ENCODE measurements at regions not wholly inside any gene's neighbourhood (a gene's known extent, or its start where the extent isn't known, plus 50 kb on each side); places are given as distances from the start of the nearest gene placed in this dataset.

DNA sequence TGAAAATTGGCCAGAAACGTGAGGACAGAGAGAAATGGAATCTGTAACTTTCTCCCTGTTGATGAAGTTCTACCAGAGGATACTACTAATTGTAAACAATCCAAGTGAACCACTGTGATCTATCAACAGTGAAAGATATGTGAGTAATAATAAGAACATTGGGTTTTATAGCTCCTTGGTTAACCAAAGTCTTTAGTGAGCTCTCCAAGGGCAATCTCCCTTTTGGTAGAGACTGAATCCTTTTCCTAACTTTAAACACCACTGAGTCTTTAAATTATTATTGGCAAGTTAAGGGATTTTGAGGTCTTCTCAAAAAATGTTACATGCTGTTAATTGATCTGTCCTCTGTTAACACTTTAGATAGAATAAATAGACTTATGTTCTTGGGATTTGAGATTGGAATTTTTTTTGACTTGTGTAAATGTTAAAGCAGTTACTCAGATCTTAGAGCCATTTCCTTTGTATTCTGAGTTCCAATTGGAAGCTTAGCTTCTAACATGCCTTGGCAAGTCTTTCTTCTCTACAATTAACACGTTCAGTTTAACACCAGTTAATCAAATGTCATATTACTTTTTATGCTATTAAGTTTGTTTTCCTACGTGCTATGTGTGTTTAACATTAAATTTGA is 338.2 kb upstream of the DDHD1 start:
- Histone ChIP-seq H3K9ac (ENCODE audit: extremely low read depth, insufficient read length, low read length) (no peak overlapping the region), H3K79me1 (ENCODE audit: insufficient read depth, low read depth, low read length, poor library complexity, severe bottlenecking) (no peaks in the 10 kb centered on the region), H4K8ac (replicated peaks; ENCODE audit: insufficient read length, low read depth, low read length) (no peak overlapping the region), H2AFZ (ENCODE audit: low read length) (no peak overlapping the region), H3T11ph (ENCODE audit: low read length) (no peak overlapping the region), H2BK12ac (ENCODE audit: insufficient read length, low read depth, low read length) (no peak overlapping the region), H2BK20ac (ENCODE audit: low read depth, low read length, poor library complexity, severe bottlenecking) (no peak overlapping the region), H4K20me1 (ENCODE audit: control insufficient read depth, insufficient read depth, insufficient read length) (no peaks in the 10 kb centered on the region), H3K9me3 (ENCODE audit: control insufficient read depth, low read depth, low read length) (no peaks in the 10 kb centered on the region), H3K23ac (ENCODE audit: insufficient read length, low read depth, low read length) (no peak overlapping the region), H2AK5ac (ENCODE audit: insufficient read length, low read length) (no peak overlapping the region), H3K79me2 (ENCODE audit: insufficient read depth, low read length) (no peaks in the 10 kb centered on the region), H3K18ac (ENCODE audit: insufficient read length, low read depth, low read length) (no peak overlapping the region), H2BK120ac (ENCODE audit: low read depth, low read length, poor library complexity, severe bottlenecking) (no peak overlapping the region), H3K4me2 (ENCODE audit: insufficient read depth, insufficient read length, low read length) (no peak overlapping the region), H4K91ac (ENCODE audit: insufficient read length, low read depth, low read length) (no peak overlapping the region), H3K27me3 (ENCODE audit: insufficient read depth, low read length) (no peaks in the 10 kb centered on the region), H2BK15ac (ENCODE audit: low read depth, low read length) (no peak overlapping the region), H3K4me1 (ENCODE audit: insufficient read depth, low read length) (peaks cover 4% of the 10 kb centered on the region), H3K23me2 (ENCODE audit: insufficient read length, low read depth, low read length, poor library complexity, severe bottlenecking) (no peaks in the 10 kb centered on the region), H4K5ac (ENCODE audit: insufficient read length, low read depth, low read length) (no peak overlapping the region), H3K4ac (ENCODE audit: low read depth, low read length) (no peak overlapping the region), H3K27ac (ENCODE audit: insufficient read length, low read depth, low read length) (no peak overlapping the region), H3K14ac (ENCODE audit: insufficient read depth, low read length) (no peak overlapping the region), H3K56ac (ENCODE audit: insufficient read length, low read depth, low read length) (no peak overlapping the region), H2BK5ac (ENCODE audit: insufficient read length, low read length) (no peak overlapping the region)
- Mint-ChIP-seq H3K4me1 (peaks cover 12 to 24% of the 10 kb centered on the region in 2 experiments), H3K27ac (no peak overlapping the region), H3K4me3 (no peak overlapping the region), H3K27me3 (ENCODE audit: low read depth) (no peaks in the 10 kb centered on the region), H3K9me3 (no peaks in the 10 kb centered on the region), H3K36me3 (ENCODE audit: insufficient read depth in 1 of 3, low read depth in 3 of 3) (no peaks in the 10 kb centered on the region)
- no CpG with 5 or more reads among the region's 3 CpGs for WGBS (ENCODE audit: extremely low coverage, insufficient read length, low lambda C conversion rate)
- TF ChIP-seq CTCF (conservative IDR thresholded peaks at IDR 0.05), result no peak
- DNase-seq, result no peak
